Calu3 (cell line): ENCODE measurements at regions not wholly inside any gene's neighbourhood (a gene's known extent, or its start where the extent isn't known, plus 50 kb on each side); places are given as distances from the start of the nearest gene placed in this dataset.

Experiments
- BruUV-seq: library from RNA; stranded (reverse); fragments of 400-500 nt; replicated peaks from 2 replicates; lab custom pipeline; 2021; lab: Mats Ljungman, UMichigan
- CTCF ChIA-PET: fragments of 300-600 bp; sonication (Branson Sonifier 250); formaldehyde crosslinking; loops from one replicate; lab custom pipeline; 2022; ENCODE audit warnings: antibody characterized with exemption; lab: Charles Lee
- DNase-seq: peaks from one replicate; pipeline ENCODE4 v3.0.0; 2022
- H3K27ac Mint-ChIP-seq: one replicate; pipeline ENCODE4 v1.8.0; 2022; ENCODE audit warnings: mixed read lengths; ENCODE audit not compliant: unreplicated experiment
- H3K27me3 Mint-ChIP-seq: one replicate; pipeline ENCODE4 v1.8.0; 2022; ENCODE audit warnings: mixed read lengths; ENCODE audit not compliant: unreplicated experiment
- H3K36me3 Mint-ChIP-seq: one replicate; pipeline ENCODE4 v1.8.0; 2022; ENCODE audit warnings: mild to moderate bottlenecking, moderate library complexity, mixed read lengths; ENCODE audit not compliant: insufficient read depth, unreplicated experiment
- H3K4me1 Mint-ChIP-seq: one replicate; pipeline ENCODE4 v1.8.0; 2022; ENCODE audit warnings: mild to moderate bottlenecking, low read depth, mixed read lengths; ENCODE audit not compliant: unreplicated experiment
- H3K4me3 Mint-ChIP-seq: one replicate; pipeline ENCODE4 v1.8.0; 2022; ENCODE audit warnings: mild to moderate bottlenecking, low read depth, moderate library complexity, mixed read lengths; ENCODE audit not compliant: unreplicated experiment
- H3K9me3 Mint-ChIP-seq: one replicate; pipeline ENCODE4 v1.8.0; 2022; ENCODE audit warnings: low read depth, mixed read lengths; ENCODE audit not compliant: unreplicated experiment
- intact Hi-C: fragments of 100-400 bp; cut with micrococcal nuclease; formaldehyde crosslinking; loops from one replicate; pipeline ENCODE4 v1.10.0; 2022; ENCODE audit not compliant: unreplicated experiment
- TF ChIP-seq, protein P1 (sequence below): fragments of 200-600 bp; IDR thresholded peaks from one replicate; pipeline ENCODE4 v1.8.0; 2022; ENCODE audit warnings: antibody characterized with exemption; ENCODE audit not compliant: unreplicated experiment

- BruUV-seq: no TSS peak
- H3K27ac Mint-ChIP-seq: no peak overlapping the region
- no peak overlapping the region for H3K4me3 Mint-ChIP-seq
- intact Hi-C loops: no loop called here
- H3K36me3 Mint-ChIP-seq: no peaks in the 10 kb centered on the region
- TF ChIP-seq, protein P1, sequence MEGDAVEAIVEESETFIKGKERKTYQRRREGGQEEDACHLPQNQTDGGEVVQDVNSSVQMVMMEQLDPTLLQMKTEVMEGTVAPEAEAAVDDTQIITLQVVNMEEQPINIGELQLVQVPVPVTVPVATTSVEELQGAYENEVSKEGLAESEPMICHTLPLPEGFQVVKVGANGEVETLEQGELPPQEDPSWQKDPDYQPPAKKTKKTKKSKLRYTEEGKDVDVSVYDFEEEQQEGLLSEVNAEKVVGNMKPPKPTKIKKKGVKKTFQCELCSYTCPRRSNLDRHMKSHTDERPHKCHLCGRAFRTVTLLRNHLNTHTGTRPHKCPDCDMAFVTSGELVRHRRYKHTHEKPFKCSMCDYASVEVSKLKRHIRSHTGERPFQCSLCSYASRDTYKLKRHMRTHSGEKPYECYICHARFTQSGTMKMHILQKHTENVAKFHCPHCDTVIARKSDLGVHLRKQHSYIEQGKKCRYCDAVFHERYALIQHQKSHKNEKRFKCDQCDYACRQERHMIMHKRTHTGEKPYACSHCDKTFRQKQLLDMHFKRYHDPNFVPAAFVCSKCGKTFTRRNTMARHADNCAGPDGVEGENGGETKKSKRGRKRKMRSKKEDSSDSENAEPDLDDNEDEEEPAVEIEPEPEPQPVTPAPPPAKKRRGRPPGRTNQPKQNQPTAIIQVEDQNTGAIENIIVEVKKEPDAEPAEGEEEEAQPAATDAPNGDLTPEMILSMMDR: no peak
- no peaks in the 10 kb centered on the region for H3K27me3 Mint-ChIP-seq
- CTCF ChIA-PET: no interaction called here
- H3K9me3 Mint-ChIP-seq: no peaks in the 10 kb centered on the region
- DNase-seq: no peak
- no peaks in the 10 kb centered on the region for H3K4me1 Mint-ChIP-seq
Observed at GRCh38 chr12:58601529-58601928, 318.8 kb downstream of the LRIG3 start.

DNA sequence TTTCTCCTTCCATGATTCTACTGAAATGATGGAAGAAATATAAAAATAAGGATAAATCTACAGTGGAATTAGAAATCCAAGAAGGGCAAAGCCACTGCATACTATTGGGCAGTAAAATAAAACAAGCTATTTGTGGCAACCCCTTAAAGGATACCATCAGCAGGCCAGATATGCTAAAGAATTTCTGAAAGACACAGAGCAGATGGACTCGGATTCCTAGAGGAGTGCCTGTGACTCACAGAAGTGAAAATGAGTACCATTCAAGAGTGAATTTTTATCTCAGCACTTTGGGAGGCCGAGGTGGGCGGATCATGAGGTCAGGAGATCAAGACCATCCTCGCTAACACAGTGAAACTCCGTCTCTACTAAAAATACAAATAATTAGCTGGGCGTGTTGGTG is 318.1 kb downstream of the LRIG3 start:
- H3K36me3 Mint-ChIP-seq: no peaks in the 10 kb centered on the region
- intact Hi-C loops: no loop called here
- H3K27ac Mint-ChIP-seq: no peak overlapping the region
- H3K9me3 Mint-ChIP-seq: no peaks in the 10 kb centered on the region
- H3K27me3 Mint-ChIP-seq: no peaks in the 10 kb centered on the region
- H3K4me1 Mint-ChIP-seq: no peaks in the 10 kb centered on the region
- H3K4me3 Mint-ChIP-seq: no peak overlapping the region
- no peak for DNase-seq
- BruUV-seq: no TSS peak
- CTCF ChIA-PET: no interaction called here
- TF ChIP-seq, protein P1: no peak

DNA sequence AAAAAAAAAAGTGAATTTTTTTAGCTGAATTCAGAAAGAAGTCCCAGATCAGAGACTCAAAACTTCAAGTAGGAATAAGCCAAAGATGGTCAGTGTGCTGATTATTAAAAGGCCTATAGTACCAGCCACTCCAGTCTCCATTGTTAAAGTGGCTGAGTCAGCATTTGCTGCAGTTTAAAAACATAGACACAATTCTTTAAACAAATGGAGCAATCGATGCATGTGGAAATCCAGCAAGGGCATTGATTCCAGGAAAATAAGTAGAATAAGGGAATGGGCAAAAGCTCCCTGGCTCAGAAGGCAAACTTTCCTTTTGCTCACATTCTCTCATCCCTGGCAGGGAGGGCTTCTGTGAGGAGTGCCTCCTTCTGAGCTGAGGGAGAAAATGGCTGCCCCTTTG is 317.6 kb downstream of the LRIG3 start:
- intact Hi-C loops: no loop called here
- no peaks in the 10 kb centered on the region for H3K27me3 Mint-ChIP-seq
- no peak for DNase-seq
- H3K9me3 Mint-ChIP-seq: no peaks in the 10 kb centered on the region
- no peaks in the 10 kb centered on the region for H3K36me3 Mint-ChIP-seq
- H3K27ac Mint-ChIP-seq: no peak overlapping the region
- CTCF ChIA-PET: no interaction called here
- BruUV-seq: no TSS peak
- H3K4me3 Mint-ChIP-seq: no peak overlapping the region
- H3K4me1 Mint-ChIP-seq: no peaks in the 10 kb centered on the region
- TF ChIP-seq, protein P1: no peak

DNA sequence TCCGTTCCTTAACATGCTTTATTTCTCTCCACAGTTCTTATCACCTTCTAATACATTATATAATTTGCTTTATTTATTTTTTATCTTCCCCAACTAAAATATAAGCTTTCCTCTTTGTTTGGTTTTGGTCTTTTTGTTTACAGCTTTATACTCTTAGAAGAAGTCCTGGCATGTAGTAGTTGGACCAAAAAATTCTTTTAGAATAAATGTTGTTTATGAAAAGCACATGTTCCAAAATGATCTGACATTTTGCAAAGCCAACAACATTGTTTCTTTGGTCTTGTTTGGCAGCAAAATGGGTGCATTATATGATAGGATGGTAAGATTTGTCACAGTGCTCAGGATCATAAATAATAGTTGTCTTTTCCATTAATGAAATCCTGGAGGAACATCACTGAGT is 312.5 kb downstream of the LRIG3 start:
- CTCF ChIA-PET: no interaction called here
- TF ChIP-seq, protein P1: no peak
- no TSS peak for BruUV-seq
- no peaks in the 10 kb centered on the region for H3K36me3 Mint-ChIP-seq
- no peaks in the 10 kb centered on the region for H3K27me3 Mint-ChIP-seq
- intact Hi-C loops: no loop called here
- no peak for DNase-seq
- H3K27ac Mint-ChIP-seq: no peak overlapping the region
- H3K4me3 Mint-ChIP-seq: no peak overlapping the region
- no peaks in the 10 kb centered on the region for H3K9me3 Mint-ChIP-seq
- peaks cover 13% of the 10 kb centered on the region for H3K4me1 Mint-ChIP-seq
